Gastroesophageal sphincter (tissue), 3 donors: ENCODE measurements at regions not wholly inside any gene's neighbourhood (a gene's known extent, or its start where the extent isn't known, plus 50 kb on each side); places are given as distances from the start of the nearest gene placed in this dataset.

Experiments
- CTCF ChIP-seq, 4 experiments: fragments of 200-600 bp in 2 of 4; fragments of 450-650 bp in 2 of 4; sonication (generic) in 1 of 4; IDR thresholded peaks; one replicate each; pipeline ENCODE4 v1.5.1; 2017 to 2019; ENCODE audit warnings: antibody characterized with exemption in 4 of 4, mild to moderate bottlenecking in 2 of 4, moderate library complexity in 2 of 4
- EP300 ChIP-seq: sonication (generic); formaldehyde crosslinking; IDR thresholded peaks from one replicate; pipeline ENCODE4 v1.6.1; 2017; ENCODE audit warnings: antibody characterized with exemption, mild to moderate bottlenecking

- TF ChIP-seq EP300 (no peak), CTCF (IDR thresholded peaks at IDR 0.05) (no peak)
Measured at GRCh38 chr4:43968011-43968410, 480.6 kb downstream of the KCTD8 start.
